Suprapubic skin (tissue), 3 donors: ENCODE measurements at regions not wholly inside any gene's neighbourhood (a gene's known extent, or its start where the extent isn't known, plus 50 kb on each side); places are given as distances from the start of the nearest gene placed in this dataset.

Experiments used
- CTCF ChIP-seq, 2 donors: fragments of 200-600 bp in 1 of 2; fragments of 450-650 bp in 1 of 2; sonication (generic) in 1 of 2; IDR thresholded peaks; one replicate each; pipeline ENCODE4 v1.5.1; 2016 to 2019; ENCODE audit warnings: antibody characterized with exemption in 2 of 2, mild to moderate bottlenecking in 1 of 2, moderate library complexity in 1 of 2
- EP300 ChIP-seq: sonication (generic); formaldehyde crosslinking; IDR thresholded peaks from one replicate; pipeline ENCODE4 v1.6.1; 2017; ENCODE audit warnings: antibody characterized with exemption

GRCh38 chr9:134218230-134218629 is 53.9 kb upstream of the RNU6ATAC start:
- TF ChIP-seq CTCF (IDR thresholded peaks at IDR 0.05) (no peak), EP300 (no peak)
